ENCODE measurements at regions not wholly inside any gene's neighbourhood (a gene's known extent, or its start where the extent isn't known, plus 50 kb on each side); places are given as distances from the start of the nearest gene placed in this dataset.

DNA sequence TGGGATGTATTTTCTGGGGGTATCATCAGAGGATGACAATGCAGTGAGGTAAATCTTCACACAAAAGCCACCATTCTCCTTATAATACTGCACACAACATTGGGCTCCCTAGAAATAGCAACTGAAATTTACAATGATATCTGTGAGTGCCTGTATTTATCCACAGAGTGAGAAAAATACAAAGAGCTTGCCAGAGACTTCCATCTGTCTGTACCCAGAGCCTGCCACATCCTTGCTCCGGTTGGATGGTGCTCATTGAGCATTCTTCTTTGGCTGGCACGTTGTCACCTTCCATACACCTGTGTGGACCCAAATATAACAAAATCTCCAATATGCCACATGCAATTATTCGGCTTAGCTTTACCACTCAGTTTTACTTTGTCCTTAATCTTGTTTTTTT lies 189.5 kb upstream of the UFM1 start:
- TF ChIP-seq, protein P1, sequence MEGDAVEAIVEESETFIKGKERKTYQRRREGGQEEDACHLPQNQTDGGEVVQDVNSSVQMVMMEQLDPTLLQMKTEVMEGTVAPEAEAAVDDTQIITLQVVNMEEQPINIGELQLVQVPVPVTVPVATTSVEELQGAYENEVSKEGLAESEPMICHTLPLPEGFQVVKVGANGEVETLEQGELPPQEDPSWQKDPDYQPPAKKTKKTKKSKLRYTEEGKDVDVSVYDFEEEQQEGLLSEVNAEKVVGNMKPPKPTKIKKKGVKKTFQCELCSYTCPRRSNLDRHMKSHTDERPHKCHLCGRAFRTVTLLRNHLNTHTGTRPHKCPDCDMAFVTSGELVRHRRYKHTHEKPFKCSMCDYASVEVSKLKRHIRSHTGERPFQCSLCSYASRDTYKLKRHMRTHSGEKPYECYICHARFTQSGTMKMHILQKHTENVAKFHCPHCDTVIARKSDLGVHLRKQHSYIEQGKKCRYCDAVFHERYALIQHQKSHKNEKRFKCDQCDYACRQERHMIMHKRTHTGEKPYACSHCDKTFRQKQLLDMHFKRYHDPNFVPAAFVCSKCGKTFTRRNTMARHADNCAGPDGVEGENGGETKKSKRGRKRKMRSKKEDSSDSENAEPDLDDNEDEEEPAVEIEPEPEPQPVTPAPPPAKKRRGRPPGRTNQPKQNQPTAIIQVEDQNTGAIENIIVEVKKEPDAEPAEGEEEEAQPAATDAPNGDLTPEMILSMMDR (conservative IDR thresholded peaks at IDR 0.05; ENCODE audit: low read depth, low read length): no peak
- no peak for TF ChIP-seq EZH2 (IDR thresholded peaks at IDR 0.05; ENCODE audit: low read length, unreplicated experiment)

All from PC-3 (cell line).